Neutrophil (primary cell): ENCODE measurements at regions not wholly inside any gene's neighbourhood (a gene's known extent, or its start where the extent isn't known, plus 50 kb on each side); places are given as distances from the start of the nearest gene placed in this dataset.

Experiments
- H3K27ac ChIP-seq: fragments of 200-600 bp; sonication (generic); 2 replicates; pipeline ENCODE4 v1.5.1; 2016; ENCODE audit warnings: mild to moderate bottlenecking, moderate library complexity
- H3K27me3 ChIP-seq: fragments of 200-600 bp; sonication (generic); 2 replicates; pipeline ENCODE4 v1.6.0; 2016; ENCODE audit warnings: mild to moderate bottlenecking
- H3K36me3 ChIP-seq: fragments of 200-600 bp; sonication (generic); 2 replicates; pipeline ENCODE4 v1.5.1; 2017
- H3K4me1 ChIP-seq, 2 experiments: fragments of 200-600 bp in 1 of 2; sonication (generic) in 1 of 2; 1 replicate in 1 of 2; 2 replicates in 1 of 2; pipeline versions ENCODE4 v1.5.1 to v1.6.1; 2013 to 2016; ENCODE audit warnings: low read depth in 1 of 2, low read length in 1 of 2, mild to moderate bottlenecking in 1 of 2, moderate library complexity in 1 of 2; ENCODE audit not compliant: control insufficient read depth in 1 of 2, insufficient read depth in 1 of 2
- H3K4me3 ChIP-seq, 2 experiments: fragments of 200-600 bp in 1 of 2; sonication (generic) in 1 of 2; 1 replicate in 1 of 2; 2 replicates in 1 of 2; pipeline ENCODE4 v1.5.1; 2013 to 2016; ENCODE audit warnings: low read depth in 1 of 2, low read length in 1 of 2, mild to moderate bottlenecking in 1 of 2, moderate library complexity in 1 of 2
- H3K9me3 ChIP-seq: fragments of 200-600 bp; sonication (generic); 2 replicates; pipeline ENCODE4 v1.5.1; 2016
- TF ChIP-seq, protein P1 (sequence below): fragments of 200-600 bp; sonication (generic); IDR thresholded peaks from 2 replicates; pipeline ENCODE4 v1.5.1; 2016; ENCODE audit warnings: antibody characterized with exemption

DNA sequence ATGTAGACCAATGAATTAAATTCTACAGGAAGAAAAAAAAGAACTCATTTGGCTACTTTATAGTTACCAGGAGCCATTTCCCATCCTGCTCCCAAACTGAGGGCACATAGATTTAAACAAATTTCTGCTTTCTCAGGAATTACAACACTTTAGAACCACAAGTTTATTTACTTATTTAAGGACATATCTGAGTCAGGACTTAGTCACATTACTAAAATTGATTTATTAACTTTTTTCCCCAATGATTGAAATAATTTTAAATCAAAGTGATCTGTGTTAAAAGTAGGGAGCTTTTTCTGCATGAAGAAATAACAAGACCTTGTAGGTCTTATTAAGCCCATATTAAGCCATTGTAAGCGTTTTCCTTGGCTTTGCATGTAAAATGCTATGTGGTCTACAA is 291.0 kb upstream of the HAND2 start:
- H3K4me1 ChIP-seq, result no peaks in the 10 kb centered on the region
- H3K27me3 ChIP-seq, result no peaks in the 10 kb centered on the region
- TF ChIP-seq, protein P1, sequence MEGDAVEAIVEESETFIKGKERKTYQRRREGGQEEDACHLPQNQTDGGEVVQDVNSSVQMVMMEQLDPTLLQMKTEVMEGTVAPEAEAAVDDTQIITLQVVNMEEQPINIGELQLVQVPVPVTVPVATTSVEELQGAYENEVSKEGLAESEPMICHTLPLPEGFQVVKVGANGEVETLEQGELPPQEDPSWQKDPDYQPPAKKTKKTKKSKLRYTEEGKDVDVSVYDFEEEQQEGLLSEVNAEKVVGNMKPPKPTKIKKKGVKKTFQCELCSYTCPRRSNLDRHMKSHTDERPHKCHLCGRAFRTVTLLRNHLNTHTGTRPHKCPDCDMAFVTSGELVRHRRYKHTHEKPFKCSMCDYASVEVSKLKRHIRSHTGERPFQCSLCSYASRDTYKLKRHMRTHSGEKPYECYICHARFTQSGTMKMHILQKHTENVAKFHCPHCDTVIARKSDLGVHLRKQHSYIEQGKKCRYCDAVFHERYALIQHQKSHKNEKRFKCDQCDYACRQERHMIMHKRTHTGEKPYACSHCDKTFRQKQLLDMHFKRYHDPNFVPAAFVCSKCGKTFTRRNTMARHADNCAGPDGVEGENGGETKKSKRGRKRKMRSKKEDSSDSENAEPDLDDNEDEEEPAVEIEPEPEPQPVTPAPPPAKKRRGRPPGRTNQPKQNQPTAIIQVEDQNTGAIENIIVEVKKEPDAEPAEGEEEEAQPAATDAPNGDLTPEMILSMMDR, result no peak
- H3K4me3 ChIP-seq, result no peak overlapping the region
- no peak overlapping the region for H3K27ac ChIP-seq
- H3K36me3 ChIP-seq, result no peaks in the 10 kb centered on the region
- H3K9me3 ChIP-seq, result no peaks in the 10 kb centered on the region

DNA sequence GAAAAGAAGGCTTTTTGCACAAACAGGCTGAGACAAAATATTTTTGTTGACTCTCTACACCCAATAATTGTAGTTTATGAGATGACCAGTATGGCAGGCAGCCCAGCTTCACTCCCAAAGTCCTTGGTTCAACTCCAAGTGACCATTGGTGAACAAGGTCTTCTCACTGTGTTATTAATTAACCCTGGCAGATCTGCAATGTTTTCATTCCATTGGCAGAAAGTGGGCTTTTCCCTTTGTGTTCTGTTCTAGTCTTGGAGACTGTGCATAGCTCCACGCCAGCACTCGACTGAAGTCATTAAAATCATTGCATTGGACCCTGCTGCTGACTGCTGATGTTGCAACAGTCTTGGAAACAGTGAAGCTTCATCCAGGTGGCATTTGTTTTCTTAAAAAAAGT is 277.3 kb upstream of the HAND2 start:
- Histone ChIP-seq H3K27ac (no peak overlapping the region), H3K27me3 (no peaks in the 10 kb centered on the region), H3K36me3 (no peaks in the 10 kb centered on the region), H3K9me3 (no peaks in the 10 kb centered on the region), H3K4me1 (no peaks in the 10 kb centered on the region), H3K4me3 (no peak overlapping the region)
- TF ChIP-seq, protein P1, result no peak

DNA sequence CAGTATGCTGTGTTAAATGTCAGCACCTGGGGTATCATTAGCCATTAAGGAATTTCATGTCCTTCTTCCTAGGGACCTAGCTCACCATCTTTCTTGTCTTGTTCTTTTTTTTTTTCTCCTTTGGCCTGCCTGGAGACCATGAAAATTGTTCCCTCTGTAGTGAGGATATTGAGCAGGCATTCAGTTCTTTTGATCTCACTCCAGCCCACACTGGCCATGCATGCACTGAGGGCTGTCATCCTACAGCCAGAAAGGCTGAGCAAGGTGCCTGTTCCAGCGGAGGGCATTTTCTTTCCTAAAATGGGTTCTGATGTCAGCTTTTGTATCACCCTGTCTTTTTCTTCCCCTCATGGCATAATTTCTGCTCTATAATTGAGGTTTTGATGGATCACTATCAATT is 275.9 kb upstream of the HAND2 start:
- Histone ChIP-seq H3K36me3 (no peaks in the 10 kb centered on the region), H3K27ac (no peak overlapping the region), H3K27me3 (no peaks in the 10 kb centered on the region), H3K4me3 (no peak overlapping the region), H3K4me1 (no peaks in the 10 kb centered on the region), H3K9me3 (no peaks in the 10 kb centered on the region)
- TF ChIP-seq, protein P1, result no peak

DNA sequence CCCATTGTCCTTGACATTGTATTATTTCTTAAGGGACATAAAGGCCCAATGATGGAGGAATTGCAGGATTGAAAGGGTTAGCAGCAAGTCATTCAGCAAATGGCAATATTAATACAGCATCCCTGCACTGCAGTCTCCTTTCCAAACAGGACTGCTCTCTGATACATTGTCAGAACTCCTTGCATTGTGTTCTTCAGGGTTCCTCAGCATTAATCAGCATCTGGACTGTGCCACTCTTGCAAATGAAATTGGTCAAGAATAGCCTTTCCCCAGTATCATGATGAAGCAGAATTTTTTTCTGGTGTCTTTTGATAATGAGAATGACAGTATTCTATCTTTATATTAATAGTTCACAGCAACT is 272.6 kb upstream of the HAND2 start:
- TF ChIP-seq, protein P1, result no peak
- Histone ChIP-seq H3K27ac (no peak overlapping the region), H3K36me3 (no peaks in the 10 kb centered on the region)

DNA sequence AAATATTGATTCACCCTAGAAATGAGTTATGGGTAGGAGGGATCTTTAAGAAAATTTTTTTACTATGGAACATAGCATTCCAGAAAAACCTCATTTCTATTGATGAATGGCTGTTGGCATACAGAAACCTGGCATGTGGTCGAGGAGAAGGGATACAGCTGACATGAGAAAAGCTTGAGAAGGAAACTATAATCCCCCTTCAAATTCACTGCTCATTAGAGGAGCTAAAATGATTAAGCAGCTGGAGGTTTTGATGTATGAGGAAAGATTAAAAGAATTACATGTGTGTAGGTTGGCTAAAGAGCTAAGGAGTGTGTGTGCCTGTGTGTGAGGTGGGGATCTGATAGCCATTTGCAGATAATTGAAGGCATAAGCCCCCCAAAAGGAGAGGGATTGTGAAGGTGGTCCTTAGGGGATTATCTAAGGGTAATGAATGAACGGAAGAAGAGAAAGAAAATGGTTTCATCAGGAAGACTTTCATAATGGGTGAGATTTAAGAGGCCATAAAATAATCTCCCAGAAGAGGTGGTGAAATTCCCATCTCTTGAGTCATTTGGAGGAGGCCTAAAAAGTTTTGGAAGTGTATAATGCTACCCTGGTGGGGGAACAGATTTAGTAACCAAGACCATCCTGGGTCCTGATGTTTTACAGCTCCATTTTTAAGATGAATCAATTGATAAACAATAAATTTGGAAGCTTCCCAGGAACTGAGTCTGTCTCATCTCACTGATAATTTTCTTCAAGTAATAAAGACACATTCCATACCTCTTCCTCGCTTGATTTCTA is 272.0 kb upstream of the HAND2 start:
- Histone ChIP-seq H3K9me3 (no peaks in the 10 kb centered on the region), H3K36me3 (no peaks in the 10 kb centered on the region), H3K4me3 (no peak overlapping the region), H3K27me3 (no peaks in the 10 kb centered on the region), H3K4me1 (no peaks in the 10 kb centered on the region), H3K27ac (no peak overlapping the region)
- TF ChIP-seq, protein P1, result no peak

More for the DNA sequence above, 272.6 kb upstream of the HAND2 start:
- Histone ChIP-seq H3K4me1 (no peaks in the 10 kb centered on the region), H3K9me3 (no peaks in the 10 kb centered on the region), H3K4me3 (no peak overlapping the region), H3K27me3 (no peaks in the 10 kb centered on the region)
